ENCODE measurements at regions not wholly inside any gene's neighbourhood (a gene's known extent, or its start where the extent isn't known, plus 50 kb on each side); places are given as distances from the start of the nearest gene placed in this dataset.

DNA sequence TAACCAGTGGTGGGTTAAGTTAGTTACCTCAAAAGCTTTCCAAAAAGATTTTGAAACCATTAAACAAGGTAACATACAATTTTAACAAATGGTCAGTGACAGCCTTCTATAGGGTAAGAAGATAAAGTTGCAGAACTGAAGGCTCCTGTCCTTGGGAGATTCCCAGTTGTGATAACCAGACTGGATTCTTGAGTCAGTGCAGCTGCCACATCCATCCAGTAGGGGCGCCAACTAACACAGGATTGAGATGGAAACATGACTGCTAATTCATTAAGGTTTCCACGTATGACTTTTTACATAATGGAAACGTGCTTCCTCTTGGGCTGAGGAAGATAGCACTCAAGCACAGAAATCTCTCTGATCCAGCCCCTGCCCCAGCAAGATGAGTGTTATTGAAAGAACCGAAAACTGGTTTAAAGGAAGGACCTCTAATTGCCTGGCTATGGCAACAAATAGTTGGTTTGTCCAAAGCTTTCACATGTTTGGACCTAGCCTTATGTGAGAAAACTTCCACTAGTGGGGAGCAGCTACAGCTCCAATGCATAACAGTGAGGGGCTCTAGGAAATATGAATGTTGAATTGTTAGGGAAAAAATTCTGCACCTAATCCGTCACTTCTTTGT is 269.8 kb upstream of the MYOCD start:
- Histone ChIP-seq H3K27ac (no peak overlapping the region), H3K4me3 (no peak overlapping the region), H3K27me3 (no peaks in the 10 kb centered on the region), H3K36me3 (no peaks in the 10 kb centered on the region), H3K4me1 (no peaks in the 10 kb centered on the region), H3K9me3 (no peaks in the 10 kb centered on the region)
- WGBS = 57% methylated on average over 5 of the region's 5 CpGs
- TF ChIP-seq, protein P1, sequence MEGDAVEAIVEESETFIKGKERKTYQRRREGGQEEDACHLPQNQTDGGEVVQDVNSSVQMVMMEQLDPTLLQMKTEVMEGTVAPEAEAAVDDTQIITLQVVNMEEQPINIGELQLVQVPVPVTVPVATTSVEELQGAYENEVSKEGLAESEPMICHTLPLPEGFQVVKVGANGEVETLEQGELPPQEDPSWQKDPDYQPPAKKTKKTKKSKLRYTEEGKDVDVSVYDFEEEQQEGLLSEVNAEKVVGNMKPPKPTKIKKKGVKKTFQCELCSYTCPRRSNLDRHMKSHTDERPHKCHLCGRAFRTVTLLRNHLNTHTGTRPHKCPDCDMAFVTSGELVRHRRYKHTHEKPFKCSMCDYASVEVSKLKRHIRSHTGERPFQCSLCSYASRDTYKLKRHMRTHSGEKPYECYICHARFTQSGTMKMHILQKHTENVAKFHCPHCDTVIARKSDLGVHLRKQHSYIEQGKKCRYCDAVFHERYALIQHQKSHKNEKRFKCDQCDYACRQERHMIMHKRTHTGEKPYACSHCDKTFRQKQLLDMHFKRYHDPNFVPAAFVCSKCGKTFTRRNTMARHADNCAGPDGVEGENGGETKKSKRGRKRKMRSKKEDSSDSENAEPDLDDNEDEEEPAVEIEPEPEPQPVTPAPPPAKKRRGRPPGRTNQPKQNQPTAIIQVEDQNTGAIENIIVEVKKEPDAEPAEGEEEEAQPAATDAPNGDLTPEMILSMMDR (IDR thresholded peaks at IDR 0.05) = peak in 1 of 2 donors; percentile 44
- no peak for TF ChIP-seq POLR2A (IDR thresholded peaks at IDR 0.05)
- no peak for TF ChIP-seq EP300 (IDR thresholded peaks at IDR 0.05)
- TF ChIP-seq POLR2AphosphoS5 (IDR thresholded peaks at IDR 0.05) = no peak
- DNase-seq (ENCODE audit: low spot score in 2 of 2) = no peak

DNA sequence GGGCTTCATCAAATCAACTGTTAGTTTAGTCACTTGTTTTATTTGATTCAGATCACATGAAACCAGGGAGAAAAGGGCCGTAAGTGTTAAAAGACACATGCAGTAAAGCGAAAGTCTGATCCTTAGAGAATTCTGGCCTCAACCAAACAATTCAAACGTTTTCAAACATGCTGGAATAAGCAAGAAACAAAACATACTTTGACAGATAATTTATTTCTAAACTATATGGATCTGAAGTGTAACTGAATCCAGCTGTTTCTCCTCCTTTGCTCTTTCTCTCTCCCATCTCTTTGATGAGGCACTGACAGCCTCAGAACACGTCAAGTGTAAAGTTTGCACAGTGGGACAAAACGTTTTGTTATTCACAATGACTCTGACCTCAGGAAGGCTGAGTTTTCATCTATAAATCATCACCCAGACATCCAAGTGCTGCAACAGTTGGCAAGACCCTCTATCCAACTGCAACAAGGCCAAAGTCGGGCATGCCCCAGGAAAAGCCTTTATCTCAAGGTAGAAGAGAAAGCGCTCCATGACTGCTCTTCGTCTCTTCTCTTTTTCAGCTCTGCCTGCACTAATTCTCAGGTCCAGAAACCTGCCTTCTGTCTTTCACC is 267.1 kb upstream of the MYOCD start:
- no peaks in the 10 kb centered on the region for H3K4me1 ChIP-seq
- H3K27me3 ChIP-seq = no peaks in the 10 kb centered on the region
- no peak for DNase-seq (ENCODE audit: low spot score in 2 of 2)
- no peak for TF ChIP-seq POLR2AphosphoS5 (IDR thresholded peaks at IDR 0.05)
- peak; percentile 96 for TF ChIP-seq EP300 (IDR thresholded peaks at IDR 0.05)
- TF ChIP-seq, protein P1 (IDR thresholded peaks at IDR 0.05) = no peak
- TF ChIP-seq POLR2A (IDR thresholded peaks at IDR 0.05) = no peak
- no peak overlapping the region for H3K4me3 ChIP-seq
- no peak overlapping the region for H3K27ac ChIP-seq
- H3K9me3 ChIP-seq = no peaks in the 10 kb centered on the region
- no peaks in the 10 kb centered on the region for H3K36me3 ChIP-seq
- WGBS = 64% methylated on average over 8 of the region's 8 CpGs

DNA sequence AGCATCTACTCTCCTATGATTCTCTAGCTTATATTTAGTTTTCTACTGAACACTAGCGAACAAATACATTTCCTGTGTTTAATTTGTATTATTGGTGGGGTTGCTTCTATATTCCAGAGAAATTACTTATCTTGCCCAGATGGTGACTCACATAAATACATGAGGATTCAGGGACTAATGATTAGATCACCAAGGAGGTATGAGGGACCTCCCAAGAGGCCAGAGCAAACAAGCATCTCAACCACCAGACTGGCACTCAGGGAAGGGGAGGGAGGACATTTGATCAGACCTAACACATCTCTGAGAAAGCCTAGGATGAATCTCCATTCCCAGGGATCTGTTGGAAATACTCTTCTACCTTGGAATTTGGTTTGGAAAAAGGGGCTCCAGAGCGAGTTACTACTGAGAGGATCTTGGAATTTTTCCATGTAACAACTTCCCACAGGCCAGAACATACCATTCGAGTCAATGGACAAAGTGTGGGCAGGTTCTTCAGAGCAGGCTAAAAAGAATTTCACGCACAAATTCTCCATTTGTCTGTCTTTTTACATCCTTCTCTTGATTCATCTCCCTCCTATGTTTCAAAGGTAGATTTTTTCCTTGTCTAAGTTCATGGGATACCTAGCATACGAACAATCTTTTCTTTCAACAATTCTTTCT is 262.6 kb upstream of the MYOCD start:
- Histone ChIP-seq H3K27me3 (no peaks in the 10 kb centered on the region), H3K4me1 (no peaks in the 10 kb centered on the region), H3K36me3 (no peaks in the 10 kb centered on the region), H3K27ac (no peak overlapping the region), H3K4me3 (no peak overlapping the region), H3K9me3 (no peaks in the 10 kb centered on the region)
- no peak for TF ChIP-seq POLR2A (IDR thresholded peaks at IDR 0.05)
- no peak for TF ChIP-seq POLR2AphosphoS5 (IDR thresholded peaks at IDR 0.05)
- TF ChIP-seq, protein P1 (IDR thresholded peaks at IDR 0.05) = no peak
- TF ChIP-seq EP300 (IDR thresholded peaks at IDR 0.05) = no peak
- no peak for DNase-seq (ENCODE audit: low spot score in 2 of 2)
- 78% methylated on average over 5 of the region's 5 CpGs for WGBS

DNA sequence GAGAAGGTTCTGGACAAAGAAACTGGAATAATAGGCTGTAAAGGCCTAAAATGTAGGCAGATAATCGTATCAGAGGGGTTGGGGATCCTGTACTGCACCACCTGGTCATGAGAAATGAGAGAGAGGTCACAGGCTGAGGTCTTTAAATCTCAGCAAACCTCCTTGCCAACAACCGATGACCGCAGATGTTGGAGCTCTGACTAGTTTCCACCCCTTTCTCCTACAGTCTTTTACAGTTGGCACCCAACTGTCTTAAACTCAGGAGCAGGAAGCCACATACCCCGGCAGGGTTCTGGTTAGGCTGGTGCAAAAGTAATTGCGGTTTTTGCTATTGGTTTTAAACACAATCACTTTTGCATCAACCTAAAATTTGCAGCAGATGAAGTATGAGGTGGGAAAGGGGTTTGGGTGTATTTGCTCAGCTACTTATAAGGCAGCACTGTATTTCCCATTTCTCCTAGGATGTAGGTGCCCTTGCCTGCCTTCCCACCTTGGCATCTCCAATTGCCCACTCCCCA is 261.8 kb upstream of the MYOCD start:
- no peak overlapping the region for H3K27ac ChIP-seq
- no peaks in the 10 kb centered on the region for H3K27me3 ChIP-seq
- WGBS = 73% methylated on average over 5 of the region's 5 CpGs

More for the DNA sequence above, 261.8 kb upstream of the MYOCD start:
- no peaks in the 10 kb centered on the region for H3K9me3 ChIP-seq
- no peak overlapping the region for H3K4me3 ChIP-seq
- DNase-seq (ENCODE audit: low spot score in 2 of 2) = no peak
- no peaks in the 10 kb centered on the region for H3K4me1 ChIP-seq
- no peaks in the 10 kb centered on the region for H3K36me3 ChIP-seq
- TF ChIP-seq POLR2AphosphoS5 (IDR thresholded peaks at IDR 0.05) (no peak), POLR2A (IDR thresholded peaks at IDR 0.05) (no peak), EP300 (IDR thresholded peaks at IDR 0.05) (no peak)
- TF ChIP-seq, protein P1 (IDR thresholded peaks at IDR 0.05) = no peak

All from suprapubic skin (tissue), 4 donors.